SK-N-SH treated with all-trans-retinoic acid at 6 μM for 48 hours (cell line): ENCODE measurements at regions not wholly inside any gene's neighbourhood (a gene's known extent, or its start where the extent isn't known, plus 50 kb on each side); places are given as distances from the start of the nearest gene placed in this dataset.

Source experiments
- CSRNP3 ChIP-seq: fragments of 250-450 bp; sonication (Bioruptor Pico); IDR thresholded peaks from 2 replicates; pipeline ENCODE4 v1.5.1; 2021; ENCODE audit warnings: mild to moderate bottlenecking, moderate library complexity
- ISL1 ChIP-seq: fragments of 250-450 bp; sonication (Bioruptor Pico); IDR thresholded peaks from 2 replicates; pipeline ENCODE4 v2.1.2; 2022; ENCODE audit warnings: mild to moderate bottlenecking, moderate library complexity
- POU6F1 ChIP-seq: fragments of 250-450 bp; sonication (Bioruptor Pico); IDR thresholded peaks from 2 replicates; pipeline ENCODE4 v1.8.0; 2021; ENCODE audit warnings: low read depth, mild to moderate bottlenecking, moderate library complexity, borderline replicate concordance
- ZFP30 ChIP-seq: fragments of 450-650 bp; formaldehyde crosslinking; IDR thresholded peaks from 2 replicates; pipeline ENCODE4 v1.5.0; 2022; ENCODE audit warnings: mild to moderate bottlenecking, moderate library complexity
- ZNF565 ChIP-seq: fragments of 450-650 bp; formaldehyde crosslinking; conservative IDR thresholded peaks from 2 replicates; pipeline ENCODE4 v1.5.0; 2020; ENCODE audit warnings: low read depth, mild to moderate bottlenecking, moderate library complexity
- ZNF70 ChIP-seq: fragments of 450-650 bp; formaldehyde crosslinking; IDR thresholded peaks from 2 replicates; pipeline ENCODE4 v1.5.0; 2020; ENCODE audit warnings: mild to moderate bottlenecking, moderate library complexity
- TF ChIP-seq, protein P1 (sequence below): fragments of 250-450 bp; sonication (Bioruptor Pico); IDR thresholded peaks from 2 replicates; pipeline ENCODE4 v1.5.1; 2020; ENCODE audit warnings: low read depth, mild to moderate bottlenecking, moderate library complexity

GRCh38 chr9:16098306-16098705, 545.5 kb downstream of the CCDC171 start:
- no peak for TF ChIP-seq ZNF70 (CRISPR knock-in tag)
- TF ChIP-seq ZFP30 (CRISPR knock-in tag), result no peak
- TF ChIP-seq, protein P1, sequence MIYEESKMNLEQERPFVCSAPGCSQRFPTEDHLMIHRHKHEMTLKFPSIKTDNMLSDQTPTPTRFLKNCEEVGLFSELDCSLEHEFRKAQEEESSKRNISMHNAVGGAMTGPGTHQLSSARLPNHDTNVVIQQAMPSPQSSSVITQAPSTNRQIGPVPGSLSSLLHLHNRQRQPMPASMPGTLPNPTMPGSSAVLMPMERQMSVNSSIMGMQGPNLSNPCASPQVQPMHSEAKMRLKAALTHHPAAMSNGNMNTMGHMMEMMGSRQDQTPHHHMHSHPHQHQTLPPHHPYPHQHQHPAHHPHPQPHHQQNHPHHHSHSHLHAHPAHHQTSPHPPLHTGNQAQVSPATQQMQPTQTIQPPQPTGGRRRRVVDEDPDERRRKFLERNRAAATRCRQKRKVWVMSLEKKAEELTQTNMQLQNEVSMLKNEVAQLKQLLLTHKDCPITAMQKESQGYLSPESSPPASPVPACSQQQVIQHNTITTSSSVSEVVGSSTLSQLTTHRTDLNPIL, result no peak
- TF ChIP-seq ZNF565, result no peak
- no peak for TF ChIP-seq POU6F1 (CRISPR knock-in tag)
- no peak for TF ChIP-seq ISL1 (CRISPR knock-in tag)
- TF ChIP-seq CSRNP3 (CRISPR knock-in tag), result no peak
